Neural progenitor cell (in vitro differentiated cells): ENCODE measurements at regions not wholly inside any gene's neighbourhood (a gene's known extent, or its start where the extent isn't known, plus 50 kb on each side); places are given as distances from the start of the nearest gene placed in this dataset.

Experiments used
- DNase-seq: peaks from one replicate; pipeline ENCODE4 v3.0.0-alpha.2; 2016; ENCODE audit warnings: low spot score
- H2AFZ ChIP-seq: fragments of 200-600 bp; sonication (generic); replicated peaks from 2 replicates; pipeline ENCODE4 v1.6.1; 2016; ENCODE audit warnings: antibody characterized with exemption
- H3F3A ChIP-seq: fragments of 200-600 bp; sonication (generic); 2 replicates; pipeline ENCODE4 v1.6.1; 2016; ENCODE audit warnings: antibody characterized with exemption, low read depth
- H3K27ac ChIP-seq: fragments of 200-600 bp; sonication (generic); 2 replicates; pipeline ENCODE4 v1.5.1; 2016; ENCODE audit warnings: mild to moderate bottlenecking
- H3K27me3 ChIP-seq: fragments of 200-600 bp; sonication (generic); 2 replicates; pipeline ENCODE4 v1.6.1; 2016; ENCODE audit warnings: mild to moderate bottlenecking, moderate library complexity
- H3K36me3 ChIP-seq: fragments of 200-600 bp; sonication (generic); 2 replicates; pipeline ENCODE4 v1.5.1; 2016
- H3K4me1 ChIP-seq: fragments of 200-600 bp; sonication (generic); 2 replicates; pipeline ENCODE4 v1.6.1; 2016; ENCODE audit warnings: mixed run types
- H3K4me2 ChIP-seq: fragments of 200-600 bp; sonication (generic); 2 replicates; pipeline ENCODE4 v1.6.1; 2016
- H3K4me3 ChIP-seq: fragments of 200-600 bp; sonication (generic); 2 replicates; pipeline ENCODE4 v1.5.1; 2016
- H3K79me2 ChIP-seq: fragments of 200-600 bp; sonication (generic); 2 replicates; pipeline ENCODE4 v1.6.1; 2016; ENCODE audit warnings: low read depth
- H3K9ac ChIP-seq: fragments of 200-600 bp; sonication (generic); 2 replicates; pipeline ENCODE4 v1.6.1; 2016
- H3K9me3 ChIP-seq: fragments of 200-600 bp; sonication (generic); 2 replicates; pipeline ENCODE4 v1.5.1; 2016; ENCODE audit warnings: low read depth
- H4K20me1 ChIP-seq: fragments of 200-600 bp; sonication (generic); 2 replicates; pipeline ENCODE4 v1.6.1; 2016; ENCODE audit warnings: low read depth
- H3K27ac Mint-ChIP-seq: 3 replicates; pipeline ENCODE4 v1.8.0; 2021; ENCODE audit warnings: mixed read lengths
- H3K27me3 Mint-ChIP-seq: 2 replicates; pipeline ENCODE4 v1.8.0; 2022; ENCODE audit warnings: low read depth, mild to moderate bottlenecking, inconsistent platforms, moderate library complexity, mixed read lengths; ENCODE audit not compliant: insufficient read depth
- H3K36me3 Mint-ChIP-seq: 3 replicates; pipeline ENCODE4 v1.8.0; 2021; ENCODE audit warnings: mixed read lengths
- H3K4me1 Mint-ChIP-seq: 3 replicates; pipeline ENCODE4 v1.8.0; 2021; ENCODE audit warnings: mixed read lengths
- H3K4me3 Mint-ChIP-seq: 3 replicates; pipeline ENCODE4 v1.8.0; 2021; ENCODE audit warnings: mild to moderate bottlenecking, moderate library complexity, mixed read lengths
- H3K9me3 Mint-ChIP-seq: 3 replicates; pipeline ENCODE4 v1.8.0; 2020; ENCODE audit warnings: mixed read lengths
- CTCF ChIP-seq: fragments of 200-600 bp; sonication (generic); IDR thresholded peaks from 2 replicates; pipeline ENCODE4 v1.5.1; 2017; ENCODE audit warnings: antibody characterized with exemption, mild to moderate bottlenecking
- EZH2 ChIP-seq: fragments of 200-600 bp; sonication (generic); IDR thresholded peaks from 2 replicates; pipeline ENCODE4 v1.6.1; 2017; ENCODE audit warnings: antibody characterized with exemption, mild to moderate bottlenecking, moderate library complexity
- EZH2phosphoT487 ChIP-seq: fragments of 200-600 bp; sonication (generic); IDR thresholded peaks from 2 replicates; pipeline ENCODE4 v1.6.1; 2017; ENCODE audit warnings: antibody characterized with exemption

GRCh38 chr20:50338479-50339391 lies 148.1 kb downstream of the CEBPB start:
- H3K4me3 ChIP-seq, result no peak overlapping the region
- peak; percentile 39 for DNase-seq
- peaks cover 9% of the 10 kb centered on the region for H3K4me1 ChIP-seq
- no peaks in the 10 kb centered on the region for H3K9me3 ChIP-seq
- TF ChIP-seq CTCF, result no peak
- TF ChIP-seq EZH2, result no peak
- no peak for TF ChIP-seq EZH2phosphoT487
- H2AFZ ChIP-seq, result no peak overlapping the region
- H3K9ac ChIP-seq, result no peak overlapping the region
- Mint-ChIP-seq H3K27me3 (peaks cover 3% of the 10 kb centered on the region), H3K4me1 (peaks cover 13% of the 10 kb centered on the region), H3K36me3 (no peaks in the 10 kb centered on the region), H3K4me3 (no peak overlapping the region), H3K27ac (no peak overlapping the region), H3K9me3 (no peaks in the 10 kb centered on the region)
- no peaks in the 10 kb centered on the region for H3K36me3 ChIP-seq
- no peak overlapping the region for H3K27ac ChIP-seq
- H4K20me1 ChIP-seq, result no peaks in the 10 kb centered on the region
- no peaks in the 10 kb centered on the region for H3K27me3 ChIP-seq
- no peaks in the 10 kb centered on the region for H3K79me2 ChIP-seq
- peak overlapping the region; percentile 4 for H3K4me2 ChIP-seq
- peaks cover 3% of the 10 kb centered on the region for H3F3A ChIP-seq

GRCh38 chr20:50339466-50339901 lies 148.9 kb downstream of the CEBPB start:
- H3K27me3 ChIP-seq, result no peaks in the 10 kb centered on the region
- no peak for TF ChIP-seq CTCF
- TF ChIP-seq EZH2, result no peak
- no peak for TF ChIP-seq EZH2phosphoT487
- DNase-seq, result no peak
- H3K36me3 Mint-ChIP-seq, result no peaks in the 10 kb centered on the region
- H3K4me2 ChIP-seq, result peak overlapping the region; percentile 4
- H4K20me1 ChIP-seq, result no peaks in the 10 kb centered on the region
- no peaks in the 10 kb centered on the region for H3K9me3 Mint-ChIP-seq
- H3K9ac ChIP-seq, result no peak overlapping the region
- H3K27ac Mint-ChIP-seq, result no peak overlapping the region
- no peak overlapping the region for H3K4me3 Mint-ChIP-seq
- H3F3A ChIP-seq, result peaks cover 3% of the 10 kb centered on the region
- H3K4me1 ChIP-seq, result peaks cover 9% of the 10 kb centered on the region
- no peaks in the 10 kb centered on the region for H3K36me3 ChIP-seq
- peaks cover 11% of the 10 kb centered on the region for H3K4me1 Mint-ChIP-seq
- H3K27me3 Mint-ChIP-seq, result peaks cover 3% of the 10 kb centered on the region
- H3K79me2 ChIP-seq, result no peaks in the 10 kb centered on the region
- no peaks in the 10 kb centered on the region for H3K9me3 ChIP-seq
- no peak overlapping the region for H2AFZ ChIP-seq
- H3K4me3 ChIP-seq, result no peak overlapping the region
- no peak overlapping the region for H3K27ac ChIP-seq

GRCh38 chr20:50340541-50340940 lies 149.9 kb downstream of the CEBPB start:
- no peak overlapping the region for H3K4me2 ChIP-seq
- no peaks in the 10 kb centered on the region for H3K79me2 ChIP-seq
- H3K9ac ChIP-seq, result no peak overlapping the region
- no peak overlapping the region for H2AFZ ChIP-seq
- TF ChIP-seq CTCF (no peak), EZH2phosphoT487 (no peak), EZH2 (no peak)
- Mint-ChIP-seq H3K4me1 (peaks cover 11% of the 10 kb centered on the region), H3K27ac (no peak overlapping the region), H3K36me3 (no peaks in the 10 kb centered on the region), H3K4me3 (no peak overlapping the region), H3K9me3 (no peaks in the 10 kb centered on the region), H3K27me3 (peaks cover 3% of the 10 kb centered on the region)
- no peaks in the 10 kb centered on the region for H3K9me3 ChIP-seq
- no peak for DNase-seq
- H3K4me3 ChIP-seq, result no peak overlapping the region
- H3K27me3 ChIP-seq, result no peaks in the 10 kb centered on the region
- no peak overlapping the region for H3K27ac ChIP-seq
- peaks cover 9% of the 10 kb centered on the region for H3K4me1 ChIP-seq
- peaks cover 3% of the 10 kb centered on the region for H3F3A ChIP-seq
- no peaks in the 10 kb centered on the region for H3K36me3 ChIP-seq
- no peaks in the 10 kb centered on the region for H4K20me1 ChIP-seq
